HG03108 (cell line): ENCODE measurements at regions not wholly inside any gene's neighbourhood (a gene's known extent, or its start where the extent isn't known, plus 50 kb on each side); places are given as distances from the start of the nearest gene placed in this dataset.

Experiments
- ATAC-seq: cut with Tn5 transposase; IDR thresholded peaks from one replicate; pipeline ENCODE4 v1.9.1; 2021; ENCODE audit warnings: moderate library complexity; ENCODE audit not compliant: unreplicated experiment

- ATAC-seq = no peak
These were observed 71.2 kb upstream of the WNT11 start for GRCh38 chr11:76277298-76278175.

- ATAC-seq = no peak
These were observed 70.5 kb upstream of the WNT11 start for GRCh38 chr11:76276781-76277155.

GRCh38 chr11:76276046-76276780, 69.9 kb upstream of the WNT11 start:
- no peak for ATAC-seq

GRCh38 chr11:76275446-76275845, 69.1 kb upstream of the WNT11 start:
- ATAC-seq = no peak

GRCh38 chr11:76271068-76271467, 64.8 kb upstream of the WNT11 start:
- no peak for ATAC-seq

- no peak for ATAC-seq
These were observed 64.1 kb upstream of the WNT11 start for GRCh38 chr11:76270389-76270788.

GRCh38 chr11:76269661-76270261, 63.5 kb upstream of the WNT11 start:
- no peak for ATAC-seq

GRCh38 chr11:76269247-76269646, 62.9 kb upstream of the WNT11 start:
- ATAC-seq = no peak

- no peak for ATAC-seq
These were observed 62.2 kb upstream of the WNT11 start for GRCh38 chr11:76268498-76268897.

GRCh38 chr11:76267556-76267955, 61.3 kb upstream of the WNT11 start:
- ATAC-seq = no peak

GRCh38 chr11:76266286-76267100, 60.2 kb upstream of the WNT11 start:
- no peak for ATAC-seq

GRCh38 chr11:76265771-76266241, 59.5 kb upstream of the WNT11 start:
- ATAC-seq = no peak

- ATAC-seq = no peak
These were observed 57.4 kb upstream of the WNT11 start for GRCh38 chr11:76263657-76264056.

GRCh38 chr11:76263166-76263565, 56.9 kb upstream of the WNT11 start:
- no peak for ATAC-seq

- no peak for ATAC-seq
These were observed 54.1 kb upstream of the WNT11 start for GRCh38 chr11:76260296-76260925.

- ATAC-seq = no peak
These were observed 53.1 kb upstream of the WNT11 start for GRCh38 chr11:76259299-76259908.

- ATAC-seq = no peak
These were observed 50.9 kb upstream of the WNT11 start for GRCh38 chr11:76257074-76257719.

GRCh38 chr11:76256448-76256847, 50.1 kb upstream of the WNT11 start:
- ATAC-seq = no peak
